ENCODE measurements at regions not wholly inside any gene's neighbourhood (a gene's known extent, or its start where the extent isn't known, plus 50 kb on each side); places are given as distances from the start of the nearest gene placed in this dataset.

- Histone ChIP-seq H3K4me1 (ENCODE audit: control insufficient read depth, insufficient read depth, low read length) (no peaks in the 10 kb centered on the region), H3K4me3 (ENCODE audit: low read length) (no peak overlapping the region), H3K9ac (ENCODE audit: low read length) (no peak overlapping the region), H3K27me3 (ENCODE audit: control insufficient read depth, insufficient read depth, low read length) (no peaks in the 10 kb centered on the region), H3K27ac (ENCODE audit: low read depth, low read length) (no peak overlapping the region), H3K36me3 (ENCODE audit: control insufficient read depth, insufficient read depth, low read length) (no peaks in the 10 kb centered on the region)
Observed at GRCh38 chr6:217048-217659, 75.1 kb upstream of the DUSP22 start.

- no peak overlapping the region for H3K4me3 ChIP-seq (ENCODE audit: low read length)
- no peaks in the 10 kb centered on the region for H3K36me3 ChIP-seq (ENCODE audit: control insufficient read depth, insufficient read depth, low read length)
- no peaks in the 10 kb centered on the region for H3K4me1 ChIP-seq (ENCODE audit: control insufficient read depth, insufficient read depth, low read length)
- H3K27me3 ChIP-seq (ENCODE audit: control insufficient read depth, insufficient read depth, low read length) = no peaks in the 10 kb centered on the region
- H3K27ac ChIP-seq (ENCODE audit: low read depth, low read length) = no peak overlapping the region
- no peak overlapping the region for H3K9ac ChIP-seq (ENCODE audit: low read length)
Observed at GRCh38 chr6:218153-219018, 73.9 kb upstream of the DUSP22 start.

DNA sequence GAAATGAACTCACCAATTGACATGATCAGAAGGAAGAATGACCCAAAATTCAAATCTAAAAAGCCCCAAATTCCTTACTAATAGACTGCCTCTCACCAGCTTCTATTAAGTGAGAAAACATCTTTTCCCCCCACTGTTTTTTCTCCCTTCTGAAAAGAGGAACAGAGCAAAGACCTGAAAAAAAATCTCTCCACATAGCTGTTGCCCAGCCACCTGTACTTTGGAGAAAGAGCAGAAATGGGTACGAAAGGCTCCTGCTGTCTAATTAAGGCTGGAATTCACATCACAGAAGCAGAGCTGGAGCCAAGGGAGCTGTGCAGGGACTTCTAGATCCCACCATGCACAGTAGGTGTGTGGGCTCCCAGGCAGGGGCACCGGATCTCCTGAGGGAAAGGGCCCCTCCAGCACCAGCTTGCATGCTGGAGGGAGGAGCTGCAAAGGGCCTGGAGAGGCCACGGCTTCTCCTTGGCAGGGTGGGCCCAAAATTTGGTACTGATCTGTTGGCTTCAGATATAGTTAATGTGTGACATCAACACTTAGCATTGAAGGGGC lies 73.2 kb upstream of the DUSP22 start:
- H3K4me1 ChIP-seq (ENCODE audit: control insufficient read depth, insufficient read depth, low read length) = no peaks in the 10 kb centered on the region
- H3K36me3 ChIP-seq (ENCODE audit: control insufficient read depth, insufficient read depth, low read length) = no peaks in the 10 kb centered on the region
- H3K4me3 ChIP-seq (ENCODE audit: low read length) = no peak overlapping the region
- no peak overlapping the region for H3K9ac ChIP-seq (ENCODE audit: low read length)
- no peak overlapping the region for H3K27ac ChIP-seq (ENCODE audit: low read depth, low read length)
- H3K27me3 ChIP-seq (ENCODE audit: control insufficient read depth, insufficient read depth, low read length) = no peaks in the 10 kb centered on the region

DNA sequence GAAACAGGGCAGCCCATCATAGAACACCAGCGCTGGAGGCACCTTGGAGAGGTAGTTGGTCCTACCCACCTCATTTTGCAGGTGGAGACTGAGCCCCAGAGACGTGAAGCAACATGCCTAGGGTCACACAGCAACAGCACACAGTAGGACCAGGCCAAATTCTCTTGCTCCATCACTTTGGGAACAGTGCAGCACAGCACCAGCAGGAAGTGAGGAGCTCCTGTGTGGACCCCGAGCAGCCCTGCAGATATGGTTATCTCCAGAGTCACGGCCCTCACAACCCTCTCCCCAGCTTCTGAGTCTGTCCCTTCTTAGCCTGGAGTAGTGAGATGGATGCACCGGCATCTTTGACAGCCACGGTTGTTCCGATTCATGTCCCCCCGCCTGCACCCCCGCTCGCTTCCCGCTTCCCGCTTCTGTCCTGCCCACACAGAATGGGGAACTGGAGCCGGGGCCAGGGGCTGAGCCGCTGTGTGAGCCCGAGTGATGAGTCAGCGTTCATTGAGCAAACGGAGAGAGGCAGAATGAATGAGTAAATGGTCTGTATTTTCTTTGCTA lies 72.6 kb upstream of the DUSP22 start:
- no peak overlapping the region for H3K4me3 ChIP-seq (ENCODE audit: low read length)
- no peaks in the 10 kb centered on the region for H3K36me3 ChIP-seq (ENCODE audit: control insufficient read depth, insufficient read depth, low read length)
- H3K9ac ChIP-seq (ENCODE audit: low read length) = no peak overlapping the region
- H3K27ac ChIP-seq (ENCODE audit: low read depth, low read length) = no peak overlapping the region
- no peaks in the 10 kb centered on the region for H3K27me3 ChIP-seq (ENCODE audit: control insufficient read depth, insufficient read depth, low read length)
- H3K4me1 ChIP-seq (ENCODE audit: control insufficient read depth, insufficient read depth, low read length) = no peaks in the 10 kb centered on the region

DNA sequence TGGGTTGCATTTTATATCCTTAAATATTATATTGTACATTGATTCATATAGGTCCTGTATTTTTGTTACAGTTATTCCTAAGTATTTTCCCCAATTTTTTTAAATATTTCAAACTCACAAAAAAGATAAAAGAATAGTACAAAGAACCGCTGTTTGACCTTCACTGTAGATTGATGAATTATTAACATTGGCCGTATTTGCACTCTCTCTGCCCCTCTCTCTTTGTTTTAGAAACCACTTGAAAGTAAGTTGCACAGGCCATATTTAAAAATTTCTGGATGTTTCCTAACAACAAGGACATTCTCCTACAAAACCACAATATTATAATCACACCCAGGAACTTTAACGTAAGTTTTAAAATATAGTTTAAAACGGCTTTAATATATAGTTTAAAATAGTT lies 72.0 kb upstream of the DUSP22 start:
- H3K9ac ChIP-seq (ENCODE audit: low read length) = no peak overlapping the region
- no peaks in the 10 kb centered on the region for H3K4me1 ChIP-seq (ENCODE audit: control insufficient read depth, insufficient read depth, low read length)
- no peak overlapping the region for H3K27ac ChIP-seq (ENCODE audit: low read depth, low read length)
- H3K27me3 ChIP-seq (ENCODE audit: control insufficient read depth, insufficient read depth, low read length) = no peaks in the 10 kb centered on the region
- no peak overlapping the region for H3K4me3 ChIP-seq (ENCODE audit: low read length)
- H3K36me3 ChIP-seq (ENCODE audit: control insufficient read depth, insufficient read depth, low read length) = no peaks in the 10 kb centered on the region

DNA sequence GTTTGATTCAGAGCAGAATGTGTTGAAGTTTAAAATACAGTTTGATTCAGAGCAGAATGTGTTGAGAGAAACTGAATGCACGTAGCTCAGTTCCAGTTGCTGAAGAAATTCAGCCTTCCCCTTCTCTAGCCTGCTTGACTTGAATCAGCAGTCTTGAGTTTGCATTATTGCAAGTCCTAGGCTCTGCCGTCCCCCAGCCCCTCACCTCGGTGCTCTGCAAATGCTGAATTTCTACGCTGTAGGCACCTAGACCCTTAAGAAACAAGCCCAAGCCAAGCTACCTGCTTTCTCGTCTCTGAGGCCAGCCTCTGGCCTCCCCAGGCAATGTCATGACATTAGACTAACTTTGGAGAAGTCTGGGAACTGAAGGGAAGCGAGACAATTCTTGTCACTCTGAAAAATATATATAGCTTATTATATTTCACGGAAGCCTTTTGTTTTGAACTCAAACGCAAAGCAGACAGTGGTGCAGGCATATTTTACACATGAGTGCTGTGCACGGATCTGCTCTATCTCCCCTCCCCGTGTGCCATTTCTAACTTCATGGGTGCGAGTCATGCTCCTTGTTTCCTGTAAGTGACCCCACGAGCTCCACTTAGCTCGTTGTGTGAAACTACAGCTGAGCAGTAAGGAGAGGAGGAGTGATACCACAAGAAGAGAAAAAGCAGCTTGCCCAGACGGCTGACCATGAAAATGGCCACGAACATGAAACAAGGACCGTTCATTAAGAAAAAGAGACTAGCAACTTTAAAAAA lies 71.4 kb upstream of the DUSP22 start:
- Histone ChIP-seq H3K27me3 (ENCODE audit: control insufficient read depth, insufficient read depth, low read length) (no peaks in the 10 kb centered on the region), H3K4me1 (ENCODE audit: control insufficient read depth, insufficient read depth, low read length) (no peaks in the 10 kb centered on the region), H3K9ac (ENCODE audit: low read length) (no peak overlapping the region), H3K4me3 (ENCODE audit: low read length) (no peak overlapping the region), H3K27ac (ENCODE audit: low read depth, low read length) (no peak overlapping the region), H3K36me3 (ENCODE audit: control insufficient read depth, insufficient read depth, low read length) (no peaks in the 10 kb centered on the region)

- H3K9ac ChIP-seq (ENCODE audit: low read length) = no peak overlapping the region
- H3K27me3 ChIP-seq (ENCODE audit: control insufficient read depth, insufficient read depth, low read length) = no peaks in the 10 kb centered on the region
- no peaks in the 10 kb centered on the region for H3K4me1 ChIP-seq (ENCODE audit: control insufficient read depth, insufficient read depth, low read length)
- H3K4me3 ChIP-seq (ENCODE audit: low read length) = no peak overlapping the region
- H3K27ac ChIP-seq (ENCODE audit: low read depth, low read length) = no peak overlapping the region
- H3K36me3 ChIP-seq (ENCODE audit: control insufficient read depth, insufficient read depth, low read length) = no peaks in the 10 kb centered on the region
Observed at GRCh38 chr6:221531-222349, 70.5 kb upstream of the DUSP22 start.

GRCh38 chr6:222468-222867 lies 69.8 kb upstream of the DUSP22 start:
- no peak overlapping the region for H3K4me3 ChIP-seq (ENCODE audit: low read length)

DNA sequence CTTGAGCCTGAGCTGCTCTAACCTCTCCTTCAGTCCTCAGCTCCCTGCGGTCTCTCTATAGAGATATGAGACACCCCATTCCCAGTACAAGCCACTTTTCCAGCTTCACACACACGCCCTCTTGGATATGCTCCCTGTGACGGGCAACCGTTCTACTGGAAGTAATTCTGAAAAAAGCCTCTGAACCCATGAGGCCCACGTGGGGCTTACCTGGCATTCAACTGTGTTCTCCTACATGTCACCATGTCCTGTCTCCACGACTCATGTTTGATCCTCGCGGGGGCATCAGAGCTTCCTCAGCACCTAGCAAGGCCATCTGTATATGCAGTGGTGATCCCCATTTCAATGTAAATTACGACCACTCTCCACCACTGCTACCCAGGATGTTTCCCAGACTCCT lies 69.2 kb upstream of the DUSP22 start:
- no peak overlapping the region for H3K27ac ChIP-seq (ENCODE audit: low read depth, low read length)
- no peak overlapping the region for H3K4me3 ChIP-seq (ENCODE audit: low read length)
- H3K27me3 ChIP-seq (ENCODE audit: control insufficient read depth, insufficient read depth, low read length) = no peaks in the 10 kb centered on the region
- H3K4me1 ChIP-seq (ENCODE audit: control insufficient read depth, insufficient read depth, low read length) = no peaks in the 10 kb centered on the region
- no peak overlapping the region for H3K9ac ChIP-seq (ENCODE audit: low read length)
- H3K36me3 ChIP-seq (ENCODE audit: control insufficient read depth, insufficient read depth, low read length) = no peaks in the 10 kb centered on the region

More at GRCh38 chr6:222468-222867, 69.8 kb upstream of the DUSP22 start:
- Histone ChIP-seq H3K36me3 (ENCODE audit: control insufficient read depth, insufficient read depth, low read length) (no peaks in the 10 kb centered on the region), H3K27me3 (ENCODE audit: control insufficient read depth, insufficient read depth, low read length) (no peaks in the 10 kb centered on the region), H3K4me1 (ENCODE audit: control insufficient read depth, insufficient read depth, low read length) (no peaks in the 10 kb centered on the region), H3K27ac (ENCODE audit: low read depth, low read length) (no peak overlapping the region), H3K9ac (ENCODE audit: low read length) (no peak overlapping the region)

GRCh38 chr6:223763-224162 lies 68.5 kb upstream of the DUSP22 start:
- H3K27me3 ChIP-seq (ENCODE audit: control insufficient read depth, insufficient read depth, low read length) = no peaks in the 10 kb centered on the region
- no peak overlapping the region for H3K4me3 ChIP-seq (ENCODE audit: low read length)
- no peaks in the 10 kb centered on the region for H3K4me1 ChIP-seq (ENCODE audit: control insufficient read depth, insufficient read depth, low read length)
- H3K9ac ChIP-seq (ENCODE audit: low read length) = no peak overlapping the region
- H3K27ac ChIP-seq (ENCODE audit: low read depth, low read length) = no peak overlapping the region
- no peaks in the 10 kb centered on the region for H3K36me3 ChIP-seq (ENCODE audit: control insufficient read depth, insufficient read depth, low read length)

GRCh38 chr6:224350-224749 lies 67.9 kb upstream of the DUSP22 start:
- no peaks in the 10 kb centered on the region for H3K4me1 ChIP-seq (ENCODE audit: control insufficient read depth, insufficient read depth, low read length)
- H3K27me3 ChIP-seq (ENCODE audit: control insufficient read depth, insufficient read depth, low read length) = no peaks in the 10 kb centered on the region
- H3K9ac ChIP-seq (ENCODE audit: low read length) = no peak overlapping the region
- H3K4me3 ChIP-seq (ENCODE audit: low read length) = no peak overlapping the region
- H3K27ac ChIP-seq (ENCODE audit: low read depth, low read length) = no peak overlapping the region
- H3K36me3 ChIP-seq (ENCODE audit: control insufficient read depth, insufficient read depth, low read length) = no peaks in the 10 kb centered on the region

Data from rectal smooth muscle tissue (tissue), 1 donor.